Retinal pigment epithelial cell (primary cell): ENCODE measurements at regions not wholly inside any gene's neighbourhood (a gene's known extent, or its start where the extent isn't known, plus 50 kb on each side); places are given as distances from the start of the nearest gene placed in this dataset.

Experiments
- DNase-seq: peaks from one replicate; pipeline ENCODE4 v3.0.0-alpha.2; 2010; ENCODE audit warnings: low read depth
- H3K4me3 ChIP-seq: 2 replicates; pipeline ENCODE4 v1.5.1; 2011; ENCODE audit warnings: mild to moderate bottlenecking, low read length, control low read depth, moderate library complexity
- TF ChIP-seq, protein P1 (sequence below): conservative IDR thresholded peaks from 2 replicates; pipeline ENCODE4 v1.5.1; 2011; ENCODE audit warnings: low read depth, low read length, control low read depth, inconsistent platforms

DNA sequence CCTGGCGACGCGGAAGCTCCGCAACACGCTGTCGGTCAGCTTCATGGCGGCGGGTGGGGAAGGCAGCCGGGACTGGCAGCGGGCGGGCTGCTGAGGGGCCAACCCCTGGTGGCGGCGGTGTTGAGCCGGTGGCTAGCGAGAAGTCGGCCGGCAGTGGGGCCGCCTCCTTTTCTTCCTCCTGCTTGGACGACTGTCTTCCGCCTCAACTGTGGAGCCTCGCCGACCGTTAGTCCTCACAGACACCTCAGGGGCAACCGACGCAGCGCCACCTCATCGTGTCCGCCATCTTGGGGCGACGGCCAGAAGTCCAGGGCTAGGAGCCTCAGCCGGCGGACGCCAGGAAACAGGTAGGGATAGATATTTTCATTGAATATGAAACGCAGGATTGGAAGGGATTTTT, 875.1 kb downstream of the NSUN3 start:
- no peak overlapping the region for H3K4me3 ChIP-seq
- TF ChIP-seq, protein P1, sequence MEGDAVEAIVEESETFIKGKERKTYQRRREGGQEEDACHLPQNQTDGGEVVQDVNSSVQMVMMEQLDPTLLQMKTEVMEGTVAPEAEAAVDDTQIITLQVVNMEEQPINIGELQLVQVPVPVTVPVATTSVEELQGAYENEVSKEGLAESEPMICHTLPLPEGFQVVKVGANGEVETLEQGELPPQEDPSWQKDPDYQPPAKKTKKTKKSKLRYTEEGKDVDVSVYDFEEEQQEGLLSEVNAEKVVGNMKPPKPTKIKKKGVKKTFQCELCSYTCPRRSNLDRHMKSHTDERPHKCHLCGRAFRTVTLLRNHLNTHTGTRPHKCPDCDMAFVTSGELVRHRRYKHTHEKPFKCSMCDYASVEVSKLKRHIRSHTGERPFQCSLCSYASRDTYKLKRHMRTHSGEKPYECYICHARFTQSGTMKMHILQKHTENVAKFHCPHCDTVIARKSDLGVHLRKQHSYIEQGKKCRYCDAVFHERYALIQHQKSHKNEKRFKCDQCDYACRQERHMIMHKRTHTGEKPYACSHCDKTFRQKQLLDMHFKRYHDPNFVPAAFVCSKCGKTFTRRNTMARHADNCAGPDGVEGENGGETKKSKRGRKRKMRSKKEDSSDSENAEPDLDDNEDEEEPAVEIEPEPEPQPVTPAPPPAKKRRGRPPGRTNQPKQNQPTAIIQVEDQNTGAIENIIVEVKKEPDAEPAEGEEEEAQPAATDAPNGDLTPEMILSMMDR, result no peak
- DNase-seq, result no peak

DNA sequence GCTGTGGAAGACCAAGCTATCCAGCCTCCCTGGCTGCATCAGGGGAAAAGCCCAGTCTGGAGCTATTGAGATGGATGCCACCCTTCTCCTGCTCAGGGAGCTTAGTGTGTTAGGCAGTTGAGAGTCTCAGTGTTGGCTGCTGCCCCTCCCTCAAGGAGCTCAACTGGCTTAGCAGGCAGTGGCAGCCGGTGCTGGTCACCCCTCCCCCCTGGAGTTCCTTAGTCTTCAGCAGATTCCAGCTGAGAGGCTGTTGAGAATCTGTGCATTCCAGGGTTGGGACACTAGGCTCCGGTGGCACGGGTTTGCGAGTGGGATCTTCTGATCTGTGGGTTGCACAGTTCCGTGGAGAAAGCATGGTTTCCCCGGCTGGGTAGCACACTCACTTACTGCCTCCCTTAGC, 883.8 kb downstream of the NSUN3 start:
- no peak overlapping the region for H3K4me3 ChIP-seq
- TF ChIP-seq, protein P1, result no peak
- DNase-seq, result no peak

DNA sequence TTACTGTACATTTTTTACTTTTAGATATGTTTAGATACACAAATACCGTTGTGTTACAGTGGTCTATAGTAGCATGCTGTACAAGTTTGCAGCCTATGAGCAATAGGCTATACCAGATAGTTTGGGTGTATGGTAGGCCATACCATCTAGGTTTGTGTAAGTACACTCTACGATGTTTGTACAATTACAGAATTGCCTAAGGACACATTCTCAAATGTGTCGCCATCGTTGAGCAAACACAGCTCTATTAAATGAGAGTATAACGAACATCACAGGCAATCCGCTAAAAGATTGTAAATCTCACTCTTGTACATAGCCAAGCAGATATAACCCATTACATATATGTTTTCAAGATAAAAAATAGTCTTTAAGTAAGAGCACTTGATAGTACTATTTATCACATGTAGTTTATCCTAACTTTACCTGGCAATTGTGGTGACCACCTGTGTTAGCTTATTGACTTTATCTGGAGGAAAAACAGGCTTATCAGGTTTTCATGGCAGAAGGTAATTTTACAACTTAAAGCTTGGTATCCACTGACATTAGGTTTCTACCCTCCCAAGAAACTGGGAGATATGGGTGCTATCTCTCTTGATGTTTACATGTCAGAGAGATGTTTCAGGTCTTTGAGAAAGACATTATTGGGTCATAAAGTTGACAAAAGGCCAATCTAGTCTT, 898.7 kb downstream of the NSUN3 start:
- no peak overlapping the region for H3K4me3 ChIP-seq
- no peak for DNase-seq
- TF ChIP-seq, protein P1, result no peak

DNA sequence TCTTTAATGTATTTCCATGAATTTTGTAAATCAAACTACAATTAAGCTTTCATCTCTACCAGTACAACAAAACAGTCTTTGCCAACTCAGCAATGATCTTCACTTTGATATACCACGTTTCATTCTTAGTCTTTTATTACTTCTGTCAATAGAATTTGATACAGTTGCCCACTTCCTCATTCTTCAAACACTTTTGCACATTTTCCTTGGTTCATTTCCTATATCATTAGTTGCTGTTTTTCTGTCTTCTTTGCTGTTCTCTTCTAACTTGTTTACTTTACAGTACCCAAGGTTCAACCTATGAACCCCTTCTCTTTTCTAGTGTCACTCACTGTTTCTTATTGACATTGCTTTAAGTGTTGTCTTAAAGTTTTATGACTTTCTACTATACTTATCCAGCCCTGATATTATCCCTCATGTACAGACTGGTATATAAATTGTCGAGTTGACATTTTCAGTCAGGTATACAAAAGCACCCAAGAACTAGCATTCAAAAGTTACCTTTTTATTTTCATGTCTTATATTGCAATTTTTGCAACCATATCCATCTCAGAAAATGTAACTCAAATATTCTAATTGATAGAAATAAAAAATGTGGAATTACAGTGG, 903.1 kb downstream of the NSUN3 start:
- DNase-seq, result no peak
- H3K4me3 ChIP-seq, result no peak overlapping the region
- TF ChIP-seq, protein P1, result no peak

DNA sequence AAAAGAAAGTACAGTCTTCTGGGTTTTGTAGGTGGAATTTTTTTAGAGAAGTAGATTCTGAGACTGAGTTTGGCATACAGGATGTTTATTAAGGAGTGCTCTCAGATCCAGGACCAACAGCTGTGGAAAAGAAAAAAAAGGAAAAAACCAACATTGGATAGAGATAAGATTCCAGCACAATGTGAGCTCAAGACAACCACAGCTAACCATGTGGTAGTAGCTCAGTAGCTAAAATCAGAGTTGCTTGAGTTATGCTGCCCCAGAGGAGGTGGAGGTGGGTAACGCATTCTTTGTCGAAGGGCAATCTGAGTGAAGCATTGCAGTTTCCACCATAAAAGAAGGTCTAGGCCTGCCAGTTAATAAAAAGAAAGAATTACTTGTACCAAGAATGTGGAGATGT, 904.3 kb downstream of the NSUN3 start:
- TF ChIP-seq, protein P1, result no peak
- DNase-seq, result no peak
- H3K4me3 ChIP-seq, result no peak overlapping the region

DNA sequence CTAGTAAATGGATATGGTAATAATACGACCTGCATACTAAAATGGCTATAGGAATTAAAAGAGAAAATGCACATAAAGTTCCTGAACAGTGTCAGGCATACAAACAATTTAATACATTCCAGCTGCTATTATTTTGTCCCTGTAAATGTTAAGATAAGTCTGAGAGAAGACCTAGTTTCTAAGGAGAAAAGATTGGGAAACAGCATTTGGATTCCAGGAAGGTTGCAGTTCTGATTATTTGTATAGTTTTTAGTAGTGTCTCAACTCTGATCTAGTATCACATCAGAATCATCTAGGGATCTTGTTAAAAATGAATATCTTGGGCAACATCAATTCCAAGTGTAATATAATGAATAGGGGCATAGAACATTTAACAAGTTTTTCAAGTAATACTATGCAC, 905.7 kb downstream of the NSUN3 start:
- H3K4me3 ChIP-seq, result no peak overlapping the region
- no peak for DNase-seq
- TF ChIP-seq, protein P1, result no peak

DNA sequence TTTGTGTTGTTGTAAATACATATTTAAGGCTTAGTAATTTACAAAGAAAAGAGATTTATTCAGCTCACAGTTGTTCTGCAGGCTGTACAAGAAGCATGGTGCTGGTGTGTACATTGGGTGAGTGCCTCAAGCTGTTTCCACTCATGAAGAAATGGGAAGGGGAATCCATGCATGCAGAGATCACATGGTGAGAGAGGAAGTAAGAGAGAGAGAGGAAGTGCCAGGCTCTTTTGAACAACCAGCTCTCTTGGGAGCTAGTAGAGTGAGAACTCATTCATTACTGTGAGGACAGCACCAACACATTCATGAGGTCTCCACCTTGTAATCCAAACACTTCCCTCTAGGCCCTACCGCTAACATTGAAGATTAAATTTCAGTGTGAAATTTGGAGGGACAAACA, 909.2 kb downstream of the NSUN3 start:
- H3K4me3 ChIP-seq, result no peak overlapping the region
- TF ChIP-seq, protein P1, result no peak
- no peak for DNase-seq
